AG09309 (cell line): ENCODE measurements at regions not wholly inside any gene's neighbourhood (a gene's known extent, or its start where the extent isn't known, plus 50 kb on each side); places are given as distances from the start of the nearest gene placed in this dataset.

Experiments
- DNase-seq: peaks from one replicate; pipeline ENCODE4 v3.0.0-alpha.2; 2010; ENCODE audit warnings: low read depth
- H3K4me3 ChIP-seq: 2 replicates; pipeline ENCODE4 v1.5.1; 2011; ENCODE audit warnings: mild to moderate bottlenecking, low read depth, low read length, moderate library complexity; ENCODE audit not compliant: control insufficient read depth
- TF ChIP-seq, protein P1 (sequence below): IDR thresholded peaks from 2 replicates; pipeline ENCODE4 v1.5.1; 2011; ENCODE audit warnings: mild to moderate bottlenecking, low read depth, low read length, inconsistent platforms; ENCODE audit not compliant: insufficient read depth, control insufficient read depth; ENCODE audit errors: missing control alignments

DNA sequence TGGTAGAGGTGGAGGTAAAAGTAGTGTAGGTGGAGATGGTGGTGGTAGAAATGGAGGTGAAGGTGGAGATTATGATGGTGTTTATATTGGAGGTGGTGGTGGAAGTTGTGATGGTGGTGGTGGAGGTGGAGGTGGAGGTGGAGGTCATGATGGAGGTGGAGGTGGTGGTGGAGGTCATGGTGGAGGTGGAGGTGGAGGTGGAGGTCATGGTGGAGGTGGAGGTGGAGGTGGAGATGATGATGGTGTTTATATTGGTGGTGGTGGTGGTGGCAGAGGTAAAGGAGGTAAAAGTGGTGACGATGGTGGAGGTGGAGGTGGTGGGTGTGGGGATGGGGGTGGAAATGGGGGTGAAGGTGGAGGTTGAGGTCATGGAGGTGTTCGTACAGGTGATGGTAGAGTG lies 107.8 kb downstream of the ASB7 start:
- no peak overlapping the region for H3K4me3 ChIP-seq
- no peak for DNase-seq
- TF ChIP-seq, protein P1, sequence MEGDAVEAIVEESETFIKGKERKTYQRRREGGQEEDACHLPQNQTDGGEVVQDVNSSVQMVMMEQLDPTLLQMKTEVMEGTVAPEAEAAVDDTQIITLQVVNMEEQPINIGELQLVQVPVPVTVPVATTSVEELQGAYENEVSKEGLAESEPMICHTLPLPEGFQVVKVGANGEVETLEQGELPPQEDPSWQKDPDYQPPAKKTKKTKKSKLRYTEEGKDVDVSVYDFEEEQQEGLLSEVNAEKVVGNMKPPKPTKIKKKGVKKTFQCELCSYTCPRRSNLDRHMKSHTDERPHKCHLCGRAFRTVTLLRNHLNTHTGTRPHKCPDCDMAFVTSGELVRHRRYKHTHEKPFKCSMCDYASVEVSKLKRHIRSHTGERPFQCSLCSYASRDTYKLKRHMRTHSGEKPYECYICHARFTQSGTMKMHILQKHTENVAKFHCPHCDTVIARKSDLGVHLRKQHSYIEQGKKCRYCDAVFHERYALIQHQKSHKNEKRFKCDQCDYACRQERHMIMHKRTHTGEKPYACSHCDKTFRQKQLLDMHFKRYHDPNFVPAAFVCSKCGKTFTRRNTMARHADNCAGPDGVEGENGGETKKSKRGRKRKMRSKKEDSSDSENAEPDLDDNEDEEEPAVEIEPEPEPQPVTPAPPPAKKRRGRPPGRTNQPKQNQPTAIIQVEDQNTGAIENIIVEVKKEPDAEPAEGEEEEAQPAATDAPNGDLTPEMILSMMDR: no peak

DNA sequence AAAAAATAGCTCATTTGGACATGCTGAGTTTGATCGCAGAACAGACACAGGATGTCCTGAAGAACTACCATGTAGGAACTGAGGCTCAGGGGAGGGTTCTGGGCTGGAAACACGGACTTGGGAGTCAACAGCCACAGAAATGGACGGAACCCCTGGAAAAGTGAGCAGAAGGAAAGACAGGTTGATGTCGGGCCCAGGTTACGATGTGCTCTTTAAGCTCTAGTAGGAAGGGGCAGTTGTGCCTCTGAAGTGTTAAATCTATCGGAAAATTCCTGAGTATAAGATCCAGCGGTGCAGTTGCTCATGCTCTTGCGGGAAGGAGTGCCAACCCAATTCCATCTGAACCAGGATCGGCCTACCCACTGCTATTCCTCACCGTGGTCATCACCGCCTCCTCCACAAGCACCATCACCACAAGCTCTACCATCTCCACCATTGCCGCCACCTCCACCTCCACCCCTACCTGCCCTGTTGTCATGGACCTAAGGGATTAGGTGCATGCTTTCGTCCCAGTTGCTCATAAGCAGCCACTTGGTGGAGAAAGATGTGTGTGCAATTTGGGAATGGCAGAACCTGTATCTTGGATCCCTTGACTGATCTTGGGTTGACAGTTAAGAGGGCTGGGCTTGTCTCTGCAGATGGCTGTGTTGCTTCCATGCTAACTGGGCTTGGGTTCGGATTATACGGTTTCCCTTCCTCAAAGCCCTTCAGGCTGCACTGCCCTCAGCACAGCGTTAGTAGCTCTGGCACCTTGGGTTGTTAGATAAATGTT lies 108.5 kb downstream of the ASB7 start:
- TF ChIP-seq, protein P1: no peak
- H3K4me3 ChIP-seq: no peak overlapping the region
- DNase-seq: no peak

DNA sequence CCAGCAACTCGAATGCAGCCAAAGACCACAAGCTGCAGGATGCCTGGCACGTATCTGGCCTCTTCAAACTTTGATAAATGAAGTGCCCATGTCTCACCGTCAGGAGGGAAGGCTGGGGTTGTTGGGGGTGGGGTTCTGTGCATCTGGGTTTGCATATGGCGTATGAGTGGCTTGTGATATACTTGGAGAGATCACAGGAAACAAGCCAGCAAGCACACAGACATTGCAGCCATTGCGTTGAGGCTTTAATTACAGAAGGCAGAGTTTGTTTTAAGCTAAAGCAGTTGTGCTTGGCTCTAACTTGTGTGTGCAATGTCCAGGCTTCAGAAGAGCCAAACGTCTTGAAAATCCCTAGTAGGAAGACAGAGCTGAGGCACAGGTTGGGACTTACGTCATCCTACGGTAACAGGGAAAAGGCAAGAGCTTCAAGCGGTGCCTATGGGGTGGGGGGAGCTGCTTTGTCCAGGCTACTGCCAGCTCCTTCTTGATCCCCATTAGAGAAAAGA lies 109.2 kb downstream of the ASB7 start:
- TF ChIP-seq, protein P1: no peak
- H3K4me3 ChIP-seq: no peak overlapping the region
- DNase-seq: no peak

DNA sequence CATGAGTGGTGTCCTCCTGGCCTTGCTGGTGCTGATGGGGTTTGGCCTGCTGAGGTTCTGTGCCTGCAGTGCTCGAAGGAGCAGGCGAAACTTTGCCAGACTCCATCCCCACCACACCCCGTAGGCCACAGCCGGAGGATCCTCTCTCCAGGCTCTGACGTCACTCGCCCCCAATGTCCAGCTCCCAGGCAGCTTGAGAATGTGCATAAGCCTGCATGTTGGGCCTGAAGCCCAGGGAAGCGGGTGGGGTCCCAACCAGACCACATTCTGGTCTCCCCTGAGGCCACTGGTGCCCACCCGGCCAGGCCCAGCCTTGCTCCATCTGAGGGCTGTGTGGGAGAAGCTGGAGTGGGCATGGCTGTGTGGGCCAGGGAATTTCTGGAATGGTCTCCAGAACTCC lies 109.8 kb downstream of the ASB7 start:
- TF ChIP-seq, protein P1: no peak
- no peak overlapping the region for H3K4me3 ChIP-seq
- no peak for DNase-seq

DNA sequence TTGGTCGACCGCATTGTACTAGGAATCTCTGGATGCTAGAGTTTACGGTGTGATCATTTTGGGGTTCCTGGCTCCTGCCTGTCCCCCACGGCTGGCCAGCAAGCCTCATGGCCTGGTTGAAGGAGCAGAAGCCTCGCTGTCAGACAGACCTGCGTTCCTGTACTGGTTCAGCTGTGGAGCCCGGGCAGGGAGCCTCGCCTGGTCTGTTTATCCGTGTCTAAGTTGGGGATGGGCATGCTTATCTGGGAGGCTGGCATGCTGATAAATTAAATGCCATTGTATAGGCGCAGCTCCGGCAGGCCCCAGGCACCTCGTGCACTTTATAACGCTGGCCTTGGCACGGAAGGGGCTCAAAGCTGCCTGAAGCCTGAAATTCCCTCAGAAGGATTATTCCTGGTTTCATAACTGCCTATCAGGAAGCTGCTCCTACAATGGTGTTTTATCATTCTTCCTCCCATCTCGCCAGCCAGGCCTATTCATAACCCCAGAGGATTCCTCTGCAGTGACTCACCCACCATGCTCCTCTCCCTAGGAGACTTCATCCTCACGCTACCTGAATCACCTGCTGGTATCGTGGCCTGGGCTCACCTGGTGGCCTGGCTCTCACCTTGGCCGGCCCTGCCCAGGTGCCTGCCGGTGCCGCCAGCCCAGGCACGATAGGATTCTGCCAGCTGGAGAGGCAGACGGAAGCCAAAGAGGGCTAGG lies 110.9 kb downstream of the ASB7 start:
- TF ChIP-seq, protein P1: no peak
- no peak overlapping the region for H3K4me3 ChIP-seq
- no peak for DNase-seq

DNA sequence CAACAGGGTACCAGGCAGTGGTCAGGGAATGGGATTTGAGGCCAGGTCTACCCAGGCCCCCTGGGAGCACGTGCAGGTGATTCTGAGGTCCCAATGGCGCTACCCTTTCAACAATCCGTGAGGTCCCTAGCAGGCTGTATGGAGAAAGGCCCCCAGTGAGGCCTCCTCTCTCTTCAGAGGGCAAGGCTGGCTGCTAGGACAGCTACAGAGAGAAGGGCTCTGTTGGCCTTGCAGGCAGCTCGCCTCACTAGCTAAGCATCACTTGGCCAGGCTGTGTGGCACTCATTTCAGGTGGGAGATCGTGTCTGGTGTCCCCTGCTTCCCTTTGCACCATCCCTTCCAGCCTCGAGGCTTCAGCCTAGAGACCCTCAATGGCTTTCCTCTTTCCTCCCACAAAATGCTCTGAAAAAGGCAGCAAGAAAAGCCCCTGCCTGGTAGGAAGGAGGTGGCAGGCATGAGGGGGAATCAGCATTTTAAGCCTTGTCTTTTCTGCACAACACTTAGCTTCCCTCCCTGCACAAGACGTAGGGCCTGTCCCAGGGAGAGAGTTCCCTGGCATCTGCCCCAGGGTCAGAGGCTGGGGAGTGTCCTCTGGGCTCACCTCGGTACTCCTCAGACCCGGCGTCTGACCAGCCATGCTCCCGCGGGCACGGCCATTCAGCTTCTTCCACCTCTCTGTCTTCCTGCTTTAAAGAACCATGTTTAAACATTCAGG lies 111.8 kb downstream of the ASB7 start:
- H3K4me3 ChIP-seq: no peak overlapping the region
- no peak for DNase-seq
- TF ChIP-seq, protein P1: no peak
